NCI-H748 (cell line): ENCODE measurements at regions not wholly inside any gene's neighbourhood (a gene's known extent, or its start where the extent isn't known, plus 50 kb on each side); places are given as distances from the start of the nearest gene placed in this dataset.

ENCODE experiments used
- DNase-seq: peaks from one replicate; lab custom pipeline; 2025; ENCODE audit not compliant: unreplicated experiment; lab: John Stamatoyannopoulos, UW

- DNase-seq = no peak
Measured at GRCh38 chr9:126123927-126124326, 202.7 kb upstream of the MVB12B start.

GRCh38 chr9:126125177-126125576 lies 201.5 kb upstream of the MVB12B start:
- no peak for DNase-seq

- no peak for DNase-seq
Measured at GRCh38 chr9:126125577-126125976, 201.1 kb upstream of the MVB12B start.

- DNase-seq = no peak
Measured at GRCh38 chr9:126125992-126126409, 200.6 kb upstream of the MVB12B start.

- no peak for DNase-seq
Measured at GRCh38 chr9:126126807-126127206, 199.8 kb upstream of the MVB12B start.

- no peak for DNase-seq
Measured at GRCh38 chr9:126127591-126127990, 199.0 kb upstream of the MVB12B start.

GRCh38 chr9:126128494-126129142 lies 198.0 kb upstream of the MVB12B start:
- peak; percentile 54 for DNase-seq

GRCh38 chr9:126131066-126132010 lies 195.3 kb upstream of the MVB12B start:
- no peak for DNase-seq

GRCh38 chr9:126132746-126133145 lies 193.9 kb upstream of the MVB12B start:
- no peak for DNase-seq

- DNase-seq = no peak
Measured at GRCh38 chr9:126144196-126144595, 182.4 kb upstream of the MVB12B start.

GRCh38 chr9:126144603-126145456 lies 181.8 kb upstream of the MVB12B start:
- no peak for DNase-seq

GRCh38 chr9:126145887-126146253 lies 180.8 kb upstream of the MVB12B start:
- DNase-seq = no peak

- peak; percentile 92 for DNase-seq
Measured at GRCh38 chr9:126146254-126147145, 180.1 kb upstream of the MVB12B start.

- DNase-seq = peak; percentile 31
Measured at GRCh38 chr9:126147186-126147935, 179.3 kb upstream of the MVB12B start.

- no peak for DNase-seq
Measured at GRCh38 chr9:126147936-126148870, 178.4 kb upstream of the MVB12B start.

- DNase-seq = no peak
Measured at GRCh38 chr9:126148994-126149393, 177.6 kb upstream of the MVB12B start.

GRCh38 chr9:126149661-126150060 lies 177.0 kb upstream of the MVB12B start:
- DNase-seq = no peak

GRCh38 chr9:126150411-126151030 lies 176.1 kb upstream of the MVB12B start:
- DNase-seq = peak; percentile 83
